ENCODE measurements at regions not wholly inside any gene's neighbourhood (a gene's known extent, or its start where the extent isn't known, plus 50 kb on each side); places are given as distances from the start of the nearest gene placed in this dataset.

- TF ChIP-seq BRCA1 (IDR thresholded peaks at IDR 0.05; ENCODE audit: low read depth, low read length) = no peak
Measured at GRCh38 chr1:119226913-119227312, 86.5 kb upstream of the WARS2 start (continued).

DNA sequence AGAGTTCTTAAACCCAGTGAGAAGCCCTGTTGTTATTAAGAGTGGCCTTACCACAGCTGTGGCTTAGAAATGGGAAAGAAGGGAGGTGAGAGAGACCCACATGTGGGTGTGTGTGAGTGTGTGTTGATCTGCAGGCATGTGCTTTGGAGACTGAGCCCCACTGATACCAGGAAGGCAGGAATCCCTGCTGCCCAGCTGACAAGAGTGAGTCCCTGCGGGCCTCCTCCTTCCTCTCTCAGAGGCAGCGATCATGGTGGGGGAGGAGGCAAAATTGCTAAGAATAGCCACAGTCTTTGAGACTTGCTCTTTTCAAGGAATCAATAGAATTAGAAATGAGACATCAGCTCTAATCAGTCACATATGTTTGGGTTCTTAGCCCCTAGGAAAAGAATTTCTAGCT, 87.0 kb upstream of the WARS2 start:
- no peak overlapping the region for H2AFZ ChIP-seq (ENCODE audit: control insufficient read depth, low read depth, low read length)
- CTCF ChIA-PET = interaction anchor here (1.6 to 6.7 kb wide), 3 partner anchors 47 to 145 kb away, joined by 3 to 96 read pairs (median 5); no protein-coding TSS in a partner anchor
- H3K4me3 ChIP-seq = no peak overlapping the region
- intact Hi-C loops (cut with micrococcal nuclease; ENCODE audit: unreplicated experiment) (loop anchor here (2.0 to 5.0 kb wide), 3 partner anchors 39 to 140 kb away; partner anchors contain the start of gene HAO2), in situ Hi-C loops (cut with MboI) (no loop called here)
- no peaks in the 10 kb centered on the region for H3K9me3 ChIP-seq (replicated peaks; ENCODE audit: control insufficient read depth, insufficient read depth, low read length)
- no peak overlapping the region for H3K27ac ChIP-seq (ENCODE audit: control insufficient read depth, insufficient read depth)
- RAD21 ChIA-PET (ENCODE audit: unreplicated experiment) = interaction anchor here (0.8 to 3.6 kb wide), 3 partner anchors 46 to 233 kb away, joined by 3 to 27 read pairs (median 3); no protein-coding TSS in a partner anchor
- H4K20me1 ChIP-seq (ENCODE audit: control insufficient read depth, insufficient read depth) = no peaks in the 10 kb centered on the region
- no peak overlapping the region for H3K9ac ChIP-seq (ENCODE audit: control insufficient read depth, insufficient read depth, low read length)
- H3K4me1 ChIP-seq (ENCODE audit: control insufficient read depth, insufficient read depth, low read length) = peaks cover 4% of the 10 kb centered on the region; the same call in 1 of the 2 replicates
- POLR2A ChIA-PET = no interaction called here
- no peak for FAIRE-seq
- ATAC-seq = peak; percentile 35
- H3K4me2 ChIP-seq (ENCODE audit: control insufficient read depth, insufficient read depth) = no peak overlapping the region
- no peaks in the 10 kb centered on the region for H3K79me2 ChIP-seq (ENCODE audit: control insufficient read depth, insufficient read depth, low read length)
- no peak for DNase-seq (ENCODE audit: low read depth, low spot score)
- no TSS peak for BruUV-seq (replicated peaks)
- no peak for TF ChIP-seq TAF1 (IDR thresholded peaks at IDR 0.05; ENCODE audit: borderline replicate concordance, low read depth, low read length)
- no peak for TF ChIP-seq KDM1A (IDR thresholded peaks at IDR 0.05; ENCODE audit: borderline replicate concordance)
- TF ChIP-seq, protein P1, sequence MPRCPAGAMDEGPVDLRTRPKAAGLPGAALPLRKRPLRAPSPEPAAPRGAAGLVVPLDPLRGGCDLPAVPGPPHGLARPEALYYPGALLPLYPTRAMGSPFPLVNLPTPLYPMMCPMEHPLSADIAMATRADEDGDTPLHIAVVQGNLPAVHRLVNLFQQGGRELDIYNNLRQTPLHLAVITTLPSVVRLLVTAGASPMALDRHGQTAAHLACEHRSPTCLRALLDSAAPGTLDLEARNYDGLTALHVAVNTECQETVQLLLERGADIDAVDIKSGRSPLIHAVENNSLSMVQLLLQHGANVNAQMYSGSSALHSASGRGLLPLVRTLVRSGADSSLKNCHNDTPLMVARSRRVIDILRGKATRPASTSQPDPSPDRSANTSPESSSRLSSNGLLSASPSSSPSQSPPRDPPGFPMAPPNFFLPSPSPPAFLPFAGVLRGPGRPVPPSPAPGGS (IDR thresholded peaks at IDR 0.05; ENCODE audit: borderline replicate concordance, insufficient read depth, low read depth, low read length, poor library complexity, severe bottlenecking) = no peak
- no peak for TF ChIP-seq E2F8 (IDR thresholded peaks at IDR 0.05; ENCODE audit: low read depth, partially characterized antibody)
- TF ChIP-seq ZSCAN29 (IDR thresholded peaks at IDR 0.05) = no peak
- H3K36me3 ChIP-seq (ENCODE audit: control insufficient read depth in 2 of 2, insufficient read depth in 2 of 2, low read length in 1 of 2) = no peaks in the 10 kb centered on the region
- WGBS (ENCODE audit: insufficient coverage, insufficient replicate concordance, low lambda C conversion rate, missing lambda C conversion rate) = 83% methylated on average over 2 of the region's 2 CpGs
- no peaks in the 10 kb centered on the region for H3K27me3 ChIP-seq (replicated peaks in 1 of 2; ENCODE audit: control insufficient read depth in 2 of 2, insufficient read depth in 2 of 2, low read length in 1 of 2)
- SMC1A ChIA-PET (ENCODE audit: uncharacterized antibody, unreplicated experiment) = interaction anchor here (1.0 to 4.8 kb wide), 3 partner anchors 9 to 48 kb away, joined by 3 to 32 read pairs (median 3); no protein-coding TSS in a partner anchor

Data from GM12878 (cell line).